Right kidney (tissue), 1 donor: ENCODE measurements at regions not wholly inside any gene's neighbourhood (a gene's known extent, or its start where the extent isn't known, plus 50 kb on each side); places are given as distances from the start of the nearest gene placed in this dataset.

Experiments used
- DNase-seq: peaks from one replicate; pipeline ENCODE4 v3.0.0-alpha.2; 2016

DNA sequence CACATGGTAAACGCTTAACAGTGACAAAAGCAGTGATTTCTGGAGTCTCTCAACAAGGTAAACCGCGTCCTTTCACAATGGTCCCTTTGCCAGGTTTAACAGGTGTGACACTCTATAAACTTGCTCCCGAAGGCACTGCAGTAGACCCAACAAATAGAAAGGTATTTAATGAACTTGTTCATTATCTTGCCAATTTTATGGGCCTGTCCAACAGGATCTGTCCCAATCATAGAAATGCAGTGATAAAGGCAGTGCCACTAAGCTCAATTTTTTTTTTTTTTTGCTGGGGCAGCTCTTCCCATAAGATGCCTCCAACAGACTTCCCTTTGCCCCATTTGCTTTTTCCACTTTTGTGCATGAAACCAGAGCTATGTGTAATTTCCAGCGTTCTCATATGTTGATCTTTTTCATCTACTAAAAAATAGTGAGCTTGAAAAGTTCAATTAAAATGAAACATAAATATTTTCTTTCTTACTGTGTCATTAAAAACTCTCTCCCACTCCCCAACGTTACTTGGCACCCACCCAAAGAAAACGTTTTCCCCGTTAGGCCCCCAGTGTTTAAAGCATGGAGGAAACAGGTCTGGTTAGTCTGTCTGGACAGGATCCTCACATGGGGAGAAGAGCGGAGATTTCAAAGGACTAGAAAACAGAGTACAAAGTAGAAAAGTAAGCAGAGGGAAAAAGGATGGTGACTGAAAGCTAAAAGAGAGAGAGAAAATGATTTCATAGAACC, 80.9 kb upstream of the SPATA31D4 start:
- DNase-seq: no peak

DNA sequence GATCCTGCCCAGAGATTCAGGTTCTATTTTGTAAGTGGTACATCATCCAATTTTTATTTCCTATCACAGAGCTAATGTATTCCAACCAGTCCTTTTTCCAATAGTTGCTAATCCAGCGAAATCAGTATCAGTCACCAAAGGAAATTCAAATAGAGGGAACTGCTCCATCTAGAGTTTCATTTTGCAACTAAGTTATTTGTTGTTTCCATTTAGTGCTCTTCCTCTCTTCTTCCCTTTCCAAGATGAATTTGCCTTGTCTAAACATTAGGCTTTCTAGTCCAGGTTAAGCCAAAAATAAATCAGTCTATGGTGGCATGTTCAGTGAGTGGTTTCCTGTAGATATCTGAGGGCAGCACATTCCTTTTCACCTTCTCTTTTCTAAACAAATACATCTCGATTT, 79.8 kb upstream of the SPATA31D4 start:
- no peak for DNase-seq

DNA sequence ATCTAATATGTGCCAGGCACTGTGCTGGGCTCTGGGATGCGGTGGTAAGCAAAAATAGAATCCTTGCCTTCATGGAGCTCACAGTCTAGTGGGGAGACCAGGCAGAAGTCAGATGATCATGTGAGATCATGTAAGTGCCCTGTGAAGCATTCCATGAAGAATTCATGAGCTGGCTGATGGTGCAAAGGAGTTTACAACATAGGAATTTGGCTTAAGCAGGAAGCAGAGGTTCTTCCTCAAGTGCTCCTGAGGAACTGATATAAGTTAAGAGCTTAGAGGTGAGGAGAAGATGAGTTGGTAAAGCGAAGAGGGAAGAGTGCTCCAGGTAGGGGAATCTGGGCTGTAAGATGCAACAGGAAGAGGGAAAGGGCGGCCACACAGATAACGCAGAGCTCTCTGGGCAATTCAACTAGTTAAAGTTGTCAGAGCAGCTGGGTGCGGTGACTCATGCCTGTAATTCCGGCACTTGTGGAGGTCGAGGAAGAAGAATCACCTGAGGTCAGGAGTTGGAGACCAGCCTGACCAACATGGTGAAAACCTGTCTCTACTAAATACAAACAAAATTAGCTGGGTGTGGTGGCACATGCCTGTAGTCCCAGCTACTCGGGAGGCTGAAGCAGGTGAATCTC, 78.5 kb upstream of the SPATA31D4 start:
- no peak for DNase-seq

DNA sequence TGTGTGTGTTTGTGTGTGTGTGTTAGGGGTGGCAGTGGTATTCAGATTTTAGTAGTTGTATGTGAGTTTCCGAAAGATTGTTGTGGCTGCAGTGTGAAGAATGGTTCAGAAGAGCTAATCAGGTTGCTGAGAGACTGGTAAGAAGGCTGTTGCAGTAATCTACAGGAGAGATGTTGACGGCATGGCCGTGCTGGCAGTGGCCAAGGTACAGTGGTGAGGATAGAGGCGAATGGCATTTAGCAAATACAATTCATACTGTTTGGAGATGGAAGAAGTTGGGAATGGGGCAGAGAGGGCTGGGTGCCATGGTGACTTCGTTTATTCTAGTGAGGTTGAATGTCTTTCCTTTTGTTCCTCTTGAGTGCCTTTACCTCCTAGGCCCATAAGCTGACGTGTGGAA, 77.5 kb upstream of the SPATA31D4 start:
- DNase-seq: no peak

DNA sequence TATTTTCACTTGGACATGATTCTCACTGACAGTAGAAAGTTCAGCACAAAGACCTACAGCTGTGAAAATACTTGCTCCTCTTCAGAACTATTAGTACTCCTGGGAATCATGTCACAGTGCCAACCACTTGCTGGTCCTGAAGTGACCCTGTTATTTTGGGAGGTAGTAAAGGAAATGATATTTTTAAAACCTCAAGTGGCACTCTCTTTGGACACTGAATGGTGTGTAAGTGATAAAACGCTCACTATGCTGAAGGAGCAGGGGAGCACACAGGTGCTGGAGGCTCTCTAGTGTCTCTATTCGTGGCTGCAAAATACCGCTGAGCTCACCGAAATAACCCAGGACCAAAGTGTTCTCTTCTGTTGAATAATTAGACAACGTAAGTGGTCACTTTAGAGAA, 76.9 kb upstream of the SPATA31D4 start:
- no peak for DNase-seq

DNA sequence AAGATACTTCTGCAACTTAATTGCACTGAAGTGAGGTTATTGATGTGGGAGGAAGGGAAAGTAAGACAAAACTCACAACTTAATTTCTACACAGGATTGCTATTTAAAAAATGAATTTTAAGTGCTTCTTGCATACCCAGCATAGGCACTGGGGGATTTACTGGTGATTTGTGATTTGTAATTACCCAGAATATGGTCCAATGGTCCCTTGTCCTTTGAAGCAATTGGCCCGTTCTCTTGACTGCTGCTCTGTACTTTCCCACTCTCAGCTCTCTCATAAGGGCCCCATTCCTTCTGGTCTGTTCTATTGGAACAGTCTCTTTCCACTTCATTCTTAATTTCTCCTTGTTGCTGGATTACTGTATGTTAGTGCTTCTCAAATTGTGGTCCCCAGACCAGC, 75.4 kb upstream of the SPATA31D4 start:
- no peak for DNase-seq

DNA sequence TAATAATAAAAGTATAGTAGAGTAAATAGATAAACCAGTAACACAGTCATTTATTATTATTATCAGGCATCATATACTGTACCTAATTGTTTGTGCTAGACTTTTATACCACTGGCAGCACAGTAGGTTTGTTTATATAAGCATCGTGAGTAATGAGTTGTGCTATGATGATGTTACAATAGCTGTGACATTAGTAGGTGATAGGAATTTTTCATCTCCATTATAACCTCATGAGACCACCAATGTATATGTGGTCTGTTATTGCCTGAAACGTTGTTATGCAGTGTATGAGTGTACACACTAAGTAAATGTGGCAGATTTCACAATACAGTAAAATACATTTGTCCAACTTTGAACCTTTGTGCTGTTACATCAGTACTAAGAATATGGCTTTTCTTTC, 72.7 kb upstream of the SPATA31D4 start:
- no peak for DNase-seq

DNA sequence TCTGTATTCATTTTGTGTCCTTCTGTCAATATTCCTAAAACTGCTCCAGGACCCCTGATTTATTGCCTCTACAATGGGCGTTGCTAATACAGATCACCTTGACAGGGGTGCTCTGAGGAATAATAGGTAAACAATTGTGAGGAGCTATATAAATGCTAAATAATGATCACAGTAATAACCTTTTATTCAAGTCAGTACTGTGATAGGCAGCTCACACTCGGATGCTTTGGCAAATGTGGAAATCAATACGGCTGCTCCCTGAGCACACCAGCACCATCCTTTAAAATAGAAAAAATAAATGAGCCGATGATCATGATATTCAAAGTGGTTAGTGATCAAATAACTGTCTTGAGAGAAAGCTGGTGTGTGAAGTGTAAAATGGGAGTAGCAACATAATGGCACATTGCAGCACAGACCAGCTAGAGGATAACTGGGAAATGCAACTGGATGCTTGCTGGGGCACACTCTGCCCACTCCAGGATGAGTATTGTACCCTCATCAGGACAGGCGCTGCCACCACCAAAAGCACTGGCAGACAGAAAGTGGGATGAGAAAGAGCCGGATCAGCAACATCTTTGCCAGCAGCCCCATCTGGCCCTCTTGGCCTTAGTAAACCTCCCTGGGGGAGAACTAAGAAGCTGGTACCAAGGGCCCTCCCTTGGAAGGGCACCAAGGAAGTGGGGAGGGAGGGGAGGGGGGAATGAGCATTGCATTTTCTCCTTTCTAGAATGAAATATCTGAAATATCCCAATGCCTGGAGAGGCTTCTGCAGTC, 69.4 kb upstream of the SPATA31D4 start:
- no peak for DNase-seq

DNA sequence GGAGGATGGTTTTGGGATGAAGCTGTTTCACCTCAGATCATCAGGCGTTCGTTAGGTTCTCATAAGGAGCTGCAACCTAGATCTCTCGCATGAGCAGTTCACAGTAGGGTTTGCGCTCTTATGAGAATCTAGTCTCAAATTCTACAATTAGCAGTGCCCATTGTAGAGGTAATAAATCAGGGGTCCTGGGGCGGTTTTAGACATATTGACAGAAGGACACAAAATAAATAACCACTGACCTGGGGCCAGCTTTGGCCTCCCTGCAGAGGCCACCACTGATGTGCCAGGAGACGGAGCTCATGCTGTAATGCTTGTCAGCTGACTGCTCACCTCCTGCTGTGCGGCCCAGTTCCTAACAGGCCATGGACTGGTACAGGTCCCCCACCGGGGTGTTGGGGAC, 67.6 kb upstream of the SPATA31D4 start:
- DNase-seq: no peak

DNA sequence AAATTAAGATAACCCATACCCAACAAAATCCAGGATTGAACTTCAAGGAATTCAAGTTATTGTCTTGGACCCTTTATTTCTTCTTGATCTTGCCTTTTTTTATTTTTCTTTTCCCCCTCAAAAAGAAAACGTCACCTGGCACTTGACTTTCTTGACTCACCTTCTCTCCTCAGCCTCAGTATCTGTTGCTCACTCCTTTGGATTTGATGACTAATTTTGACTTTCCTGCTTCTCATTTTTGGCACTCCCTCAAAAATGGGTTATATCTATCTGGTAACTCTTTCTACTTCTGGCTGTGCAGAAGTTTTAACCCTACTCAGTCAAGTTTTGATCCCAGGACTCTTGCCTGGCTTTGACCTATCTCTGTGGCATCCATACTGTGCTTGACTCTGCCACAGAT, 66.6 kb upstream of the SPATA31D4 start:
- DNase-seq: no peak

DNA sequence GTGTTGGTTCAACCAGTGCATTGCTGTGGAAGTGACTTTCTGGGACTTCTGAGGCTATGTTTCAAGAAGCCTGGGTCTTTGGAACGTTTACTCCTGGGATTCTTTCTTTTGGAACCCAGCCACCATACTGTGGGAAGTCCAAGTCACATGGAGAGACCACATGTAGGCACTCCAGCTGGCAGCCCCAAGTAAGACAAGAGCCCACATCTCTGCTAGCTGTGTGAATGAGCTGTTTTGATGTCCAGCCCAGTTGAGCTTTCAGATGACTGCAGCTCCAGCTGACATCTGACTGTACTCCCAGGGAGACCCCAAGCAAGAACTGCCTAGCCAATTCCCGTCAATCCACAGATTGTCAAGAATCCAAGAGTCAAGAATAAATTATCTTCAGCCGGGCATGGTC, 60.1 kb upstream of the SPATA31D4 start:
- DNase-seq: no peak

DNA sequence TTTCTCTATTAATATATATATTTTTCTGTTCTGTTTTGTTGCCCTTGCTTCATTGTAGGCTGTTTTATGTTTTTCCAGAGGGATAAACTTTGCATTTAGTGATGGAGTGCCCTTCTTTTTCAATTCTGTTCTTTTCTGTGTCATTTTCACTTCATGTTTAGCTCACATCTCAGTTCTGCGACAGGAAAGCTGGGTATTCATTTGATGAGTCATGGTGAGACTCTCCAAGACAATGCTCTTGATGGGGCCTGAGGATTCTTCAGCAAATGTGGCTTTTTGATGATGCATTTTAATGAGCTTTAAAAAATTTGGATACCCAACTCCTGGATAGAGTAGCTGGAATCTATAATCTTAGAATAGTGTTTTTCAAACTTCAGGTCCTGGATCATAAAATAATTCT, 56.5 kb upstream of the SPATA31D4 start:
- DNase-seq: no peak

DNA sequence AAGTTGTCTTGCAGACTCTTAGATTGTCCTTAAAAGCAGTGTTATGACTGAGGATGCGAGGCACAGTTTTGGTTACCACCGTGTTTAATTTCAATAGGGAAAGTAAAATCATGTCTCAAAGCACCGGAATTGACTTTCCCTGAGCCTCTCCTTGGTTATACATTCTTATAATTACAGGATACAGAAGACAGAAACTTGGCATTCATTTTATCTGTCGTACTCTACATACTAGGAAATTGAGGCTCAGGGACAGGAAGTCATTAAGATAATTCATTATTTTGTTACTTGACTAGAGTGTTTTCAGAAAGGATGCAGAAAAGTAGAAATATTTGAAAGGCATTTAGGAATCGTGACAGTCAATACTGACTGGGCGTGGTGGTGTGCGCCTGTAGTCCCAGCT, 54.0 kb upstream of the SPATA31D4 start:
- DNase-seq: no peak

DNA sequence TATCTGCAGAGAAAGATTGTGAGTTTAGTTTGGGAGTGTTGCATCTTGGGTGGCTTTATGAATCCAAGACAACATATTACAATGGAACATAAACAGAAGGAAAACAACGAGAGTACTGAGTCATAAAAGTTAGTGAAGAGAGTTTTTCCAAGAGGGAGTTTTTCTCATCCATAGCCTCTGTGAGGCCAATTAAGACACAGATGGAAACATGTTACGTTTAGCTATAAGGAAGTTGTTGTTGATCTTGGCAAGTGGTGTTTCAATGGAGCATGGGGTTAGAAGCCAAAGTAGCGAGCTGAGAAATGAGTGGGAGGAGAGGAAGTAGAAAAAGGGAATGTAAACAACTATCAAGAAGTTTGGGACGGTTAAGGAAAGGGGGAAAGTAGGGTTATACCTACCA, 53.3 kb upstream of the SPATA31D4 start:
- DNase-seq: peak; percentile 23

DNA sequence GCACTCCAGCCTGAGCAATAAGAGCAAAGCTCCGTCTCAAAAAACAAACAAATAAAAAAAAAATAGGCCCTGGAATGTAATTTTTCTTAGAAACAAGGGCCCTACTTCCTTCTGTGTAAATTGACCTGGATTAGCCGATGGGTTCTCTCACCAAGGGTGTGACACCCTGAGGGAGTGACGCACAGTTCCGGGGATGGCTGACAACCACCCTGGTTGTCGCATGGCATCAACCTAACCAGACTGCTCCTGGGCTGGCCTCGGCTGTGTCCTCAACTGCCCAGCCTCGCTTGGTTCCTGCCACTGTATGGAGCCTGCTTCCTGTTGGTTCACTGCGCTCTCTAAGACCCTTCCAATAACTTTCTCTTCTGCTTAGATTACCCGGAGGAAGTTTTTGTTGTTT, 51.2 kb upstream of the SPATA31D4 start:
- DNase-seq: no peak
